Peyer's patch (tissue), 4 donors: ENCODE measurements at regions not wholly inside any gene's neighbourhood (a gene's known extent, or its start where the extent isn't known, plus 50 kb on each side); places are given as distances from the start of the nearest gene placed in this dataset.

ENCODE experiments used
- DNase-seq, 3 donors: peaks; one replicate each; pipeline ENCODE4 v3.0.0-alpha.2; 2017 to 2019
- H3K27ac ChIP-seq, 4 donors: fragments of 200-600 bp; sonication (generic); one replicate each; pipeline ENCODE4 v1.5.1; 2016 to 2019
- H3K27me3 ChIP-seq, 2 donors: fragments of 200-600 bp; sonication (generic); one replicate each; pipeline ENCODE4 v1.5.1; 2019
- H3K36me3 ChIP-seq, 3 donors: fragments of 200-600 bp; sonication (generic); one replicate each; pipeline ENCODE4 v1.5.1; 2016 to 2019
- H3K4me1 ChIP-seq, 4 donors: fragments of 200-600 bp; sonication (generic); one replicate each; pipeline ENCODE4 v1.5.1; 2016 to 2019
- H3K4me3 ChIP-seq, 4 donors: fragments of 200-600 bp; sonication (generic); 1 replicate in 3 of 4; 2 replicates in 1 of 4; pipeline ENCODE4 v1.5.1; 2016 to 2019; ENCODE audit warnings: mild to moderate bottlenecking in 1 of 4
- H3K9me3 ChIP-seq, 4 donors: fragments of 200-600 bp; sonication (generic); one replicate each; pipeline ENCODE4 v1.5.1; 2016 to 2019; ENCODE audit warnings: mild to moderate bottlenecking in 1 of 4
- CTCF ChIP-seq, 6 experiments: fragments of 450-650 bp in 4 of 6; fragments of 200-600 bp in 2 of 6; sonication (generic) in 1 of 6; IDR thresholded peaks; one replicate each; pipeline ENCODE4 v1.5.1; 2017 to 2019; ENCODE audit warnings: antibody characterized with exemption in 6 of 6, mild to moderate bottlenecking in 3 of 6, moderate library complexity in 1 of 6
- POLR2A ChIP-seq, 2 donors: fragments of 450-650 bp; IDR thresholded peaks; one replicate each; pipeline ENCODE4 v1.5.1; 2017; ENCODE audit warnings: antibody characterized with exemption in 2 of 2, mild to moderate bottlenecking in 2 of 2, moderate library complexity in 2 of 2

GRCh38 chr3:191696348-191696747 is 235.4 kb downstream of the PYDC2 start:
- TF ChIP-seq CTCF (IDR thresholded peaks at IDR 0.05) (no peak), POLR2A (IDR thresholded peaks at IDR 0.05) (no peak)
- no peak overlapping the region for H3K4me3 ChIP-seq
- H3K27me3 ChIP-seq = no peaks in the 10 kb centered on the region
- no peak overlapping the region for H3K27ac ChIP-seq
- DNase-seq = no peak
- no peaks in the 10 kb centered on the region for H3K4me1 ChIP-seq
- H3K9me3 ChIP-seq = no peaks in the 10 kb centered on the region
- H3K36me3 ChIP-seq = no peaks in the 10 kb centered on the region

GRCh38 chr3:191699546-191699945 is 238.6 kb downstream of the PYDC2 start:
- no peak overlapping the region for H3K4me3 ChIP-seq
- H3K27ac ChIP-seq = no peak overlapping the region
- H3K36me3 ChIP-seq = no peaks in the 10 kb centered on the region
- DNase-seq = no peak
- H3K4me1 ChIP-seq = no peaks in the 10 kb centered on the region
- no peak for TF ChIP-seq CTCF (IDR thresholded peaks at IDR 0.05)
- TF ChIP-seq POLR2A (IDR thresholded peaks at IDR 0.05) = no peak
- H3K9me3 ChIP-seq = no peaks in the 10 kb centered on the region
- no peaks in the 10 kb centered on the region for H3K27me3 ChIP-seq

GRCh38 chr3:191702121-191702520 is 241.2 kb downstream of the PYDC2 start:
- no peaks in the 10 kb centered on the region for H3K9me3 ChIP-seq
- no peaks in the 10 kb centered on the region for H3K27me3 ChIP-seq

GRCh38 chr3:191707817-191708216 is 246.9 kb downstream of the PYDC2 start:
- no peak for DNase-seq
- TF ChIP-seq POLR2A (IDR thresholded peaks at IDR 0.05) (no peak), CTCF (IDR thresholded peaks at IDR 0.05) (no peak)
- H3K36me3 ChIP-seq = no peaks in the 10 kb centered on the region

More at GRCh38 chr3:191702121-191702520, 241.2 kb downstream of the PYDC2 start:
- Histone ChIP-seq H3K27ac (no peak overlapping the region), H3K36me3 (no peaks in the 10 kb centered on the region), H3K4me3 (no peak overlapping the region), H3K4me1 (no peaks in the 10 kb centered on the region)
- no peak for DNase-seq
- no peak for TF ChIP-seq POLR2A (IDR thresholded peaks at IDR 0.05)

GRCh38 chr3:191715585-191715984 is 254.6 kb downstream of the PYDC2 start:
- no peaks in the 10 kb centered on the region for H3K9me3 ChIP-seq
- no peak overlapping the region for H3K27ac ChIP-seq
- TF ChIP-seq CTCF (IDR thresholded peaks at IDR 0.05) = no peak
- no peak for TF ChIP-seq POLR2A (IDR thresholded peaks at IDR 0.05)
- no peak for DNase-seq
- H3K4me3 ChIP-seq = no peak overlapping the region
- no peaks in the 10 kb centered on the region for H3K36me3 ChIP-seq
- no peaks in the 10 kb centered on the region for H3K4me1 ChIP-seq
- no peaks in the 10 kb centered on the region for H3K27me3 ChIP-seq

More at GRCh38 chr3:191707817-191708216, 246.9 kb downstream of the PYDC2 start:
- Histone ChIP-seq H3K27me3 (no peaks in the 10 kb centered on the region), H3K27ac (no peak overlapping the region), H3K9me3 (no peaks in the 10 kb centered on the region), H3K4me1 (no peaks in the 10 kb centered on the region), H3K4me3 (no peak overlapping the region)

- no peak for DNase-seq
- Histone ChIP-seq H3K27me3 (no peaks in the 10 kb centered on the region), H3K4me3 (no peak overlapping the region), H3K9me3 (no peaks in the 10 kb centered on the region), H3K27ac (no peak overlapping the region), H3K4me1 (no peaks in the 10 kb centered on the region), H3K36me3 (no peaks in the 10 kb centered on the region)
- no peak for TF ChIP-seq POLR2A (IDR thresholded peaks at IDR 0.05)
- TF ChIP-seq CTCF (IDR thresholded peaks at IDR 0.05) = no peak
These were observed 260.5 kb downstream of the PYDC2 start for GRCh38 chr3:191721390-191721861.
